SH-SY5Y (cell line): ENCODE measurements at regions not wholly inside any gene's neighbourhood (a gene's known extent, or its start where the extent isn't known, plus 50 kb on each side); places are given as distances from the start of the nearest gene placed in this dataset.

Experiments
- GATA2 ChIP-seq: IDR thresholded peaks from 2 replicates; pipeline ENCODE4 v1.6.1; 2011; ENCODE audit warnings: mild to moderate bottlenecking, low read depth, low read length
- GATA3 ChIP-seq: IDR thresholded peaks from 2 replicates; pipeline ENCODE4 v1.6.1; 2011; ENCODE audit warnings: low read depth, mild to moderate bottlenecking, low read length, moderate library complexity

- TF ChIP-seq GATA3 (no peak), GATA2 (no peak)
Measured at GRCh38 chr2:167675906-167676305, 571.5 kb downstream of the STK39 start.
